CD8-positive, alpha-beta memory T cell (primary cell): ENCODE measurements at regions not wholly inside any gene's neighbourhood (a gene's known extent, or its start where the extent isn't known, plus 50 kb on each side); places are given as distances from the start of the nearest gene placed in this dataset.

Experiments used
- CTCF ChIA-PET: fragments of 350-600 bp; sonication (Branson Sonifier 250); formaldehyde crosslinking; loops from one replicate; lab custom pipeline; 2021; ENCODE audit warnings: antibody characterized with exemption; lab: Charles Lee
- POLR2A ChIA-PET: fragments of 350-600 bp; sonication (Branson Sonifier 250); formaldehyde crosslinking; loops from one replicate; lab custom pipeline; 2021; ENCODE audit warnings: antibody characterized with exemption; lab: Charles Lee
- DNase-seq, 5 donors: peaks; one replicate each; pipeline versions ENCODE4 v3.0.0 to v3.0.0-alpha.2; 2020 to 2022; ENCODE audit warnings: mixed read lengths in 1 of 5
- H3K27ac ChIP-seq: one replicate; pipeline ENCODE4 v1.7.0; 2013; ENCODE audit warnings: low read depth, mild to moderate bottlenecking, low read length, moderate library complexity
- H3K27me3 ChIP-seq: 2 replicates; pipeline ENCODE4 v1.7.0; 2013; ENCODE audit warnings: low read length, mild to moderate bottlenecking; ENCODE audit not compliant: insufficient read depth, poor library complexity, severe bottlenecking
- H3K36me3 ChIP-seq: 2 replicates; pipeline ENCODE4 v1.7.0; 2013; ENCODE audit warnings: mild to moderate bottlenecking, low read length, moderate library complexity; ENCODE audit not compliant: insufficient read depth
- H3K4me1 ChIP-seq: 2 replicates; pipeline ENCODE4 v1.7.0; 2013; ENCODE audit warnings: mild to moderate bottlenecking, low read length, moderate library complexity; ENCODE audit not compliant: insufficient read depth
- H3K4me3 ChIP-seq: 2 replicates; pipeline ENCODE4 v1.7.0; 2013; ENCODE audit warnings: mild to moderate bottlenecking, low read length
- H3K9me3 ChIP-seq: 2 replicates; pipeline ENCODE4 v1.7.0; 2013; ENCODE audit warnings: mild to moderate bottlenecking, low read length
- H3K27ac Mint-ChIP-seq, 8 donors: one replicate each; pipeline ENCODE4 v1.8.0; 2020 to 2021; ENCODE audit warnings: mixed read lengths in 8 of 8, mild to moderate bottlenecking in 6 of 8, inconsistent platforms in 3 of 8, moderate library complexity in 3 of 8
- H3K27me3 Mint-ChIP-seq, 2 donors: one replicate each; pipeline ENCODE4 v1.8.0; 2020 to 2021; ENCODE audit warnings: mixed read lengths in 2 of 2, mild to moderate bottlenecking in 1 of 2, moderate library complexity in 1 of 2
- H3K36me3 Mint-ChIP-seq, 3 donors: one replicate each; pipeline ENCODE4 v1.8.0; 2020 to 2021; ENCODE audit warnings: mixed read lengths in 3 of 3, inconsistent platforms in 1 of 3, mild to moderate bottlenecking in 1 of 3
- H3K4me1 Mint-ChIP-seq, 3 donors: one replicate each; pipeline ENCODE4 v1.8.0; 2020 to 2021; ENCODE audit warnings: mixed read lengths in 3 of 3, inconsistent platforms in 1 of 3, mild to moderate bottlenecking in 1 of 3
- H3K4me3 Mint-ChIP-seq, 7 donors: one replicate each; pipeline ENCODE4 v1.8.0; 2020 to 2021; ENCODE audit warnings: mixed read lengths in 7 of 7, mild to moderate bottlenecking in 6 of 7, moderate library complexity in 4 of 7, inconsistent platforms in 2 of 7
- H3K9me3 Mint-ChIP-seq, 5 donors: one replicate each; pipeline ENCODE4 v1.8.0; 2020 to 2022; ENCODE audit warnings: mixed read lengths in 5 of 5, mild to moderate bottlenecking in 3 of 5, moderate library complexity in 2 of 5, inconsistent platforms in 1 of 5

GRCh38 chr5:164265566-164265965 lies 760.1 kb downstream of the MAT2B start:
- Histone ChIP-seq H3K4me3 (no peak overlapping the region), H3K9me3 (no peaks in the 10 kb centered on the region), H3K36me3 (no peaks in the 10 kb centered on the region), H3K27ac (no peak overlapping the region), H3K27me3 (no peaks in the 10 kb centered on the region), H3K4me1 (no peaks in the 10 kb centered on the region)
- H3K27ac Mint-ChIP-seq, result no peak overlapping the region
- ChIA-PET POLR2A (no interaction called here), CTCF (no interaction called here)
- no peak overlapping the region for H3K4me3 Mint-ChIP-seq
- H3K27me3 Mint-ChIP-seq, result no peaks in the 10 kb centered on the region
- DNase-seq, result no peak
- peaks cover 2 to 39% (median 5%) of the 10 kb centered on the region in 5 donors for H3K9me3 Mint-ChIP-seq
- H3K4me1 Mint-ChIP-seq, result no peaks in the 10 kb centered on the region
- H3K36me3 Mint-ChIP-seq, result no peaks in the 10 kb centered on the region

DNA sequence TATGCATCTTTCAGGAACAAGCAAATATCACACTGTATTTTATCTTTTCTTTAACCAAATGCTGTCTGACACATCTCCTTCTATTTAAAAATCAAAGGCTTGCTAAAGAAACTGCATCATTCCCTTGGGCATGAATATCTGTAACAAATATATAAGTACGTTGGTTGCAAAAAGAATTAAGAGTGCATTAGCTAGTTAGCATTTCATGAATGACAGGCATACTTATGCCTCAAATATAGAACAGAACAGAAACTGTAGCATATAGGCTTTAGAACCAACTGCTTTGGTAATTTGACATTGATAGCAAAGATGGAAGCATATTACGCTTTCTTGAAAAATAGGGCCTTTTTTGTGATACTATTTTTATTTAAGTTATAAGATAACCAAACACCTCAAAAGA lies 761.2 kb downstream of the MAT2B start:
- Mint-ChIP-seq H3K4me1 (no peaks in the 10 kb centered on the region), H3K27ac (no peak overlapping the region), H3K27me3 (no peaks in the 10 kb centered on the region), H3K4me3 (no peak overlapping the region), H3K9me3 (peaks cover 2 to 41% (median 5%) of the 10 kb centered on the region in 5 donors), H3K36me3 (no peaks in the 10 kb centered on the region)
- no peak for DNase-seq
- Histone ChIP-seq H3K4me1 (no peaks in the 10 kb centered on the region), H3K27me3 (no peaks in the 10 kb centered on the region), H3K4me3 (no peak overlapping the region), H3K9me3 (no peaks in the 10 kb centered on the region), H3K36me3 (no peaks in the 10 kb centered on the region), H3K27ac (no peak overlapping the region)
- POLR2A ChIA-PET, result no interaction called here
- CTCF ChIA-PET, result no interaction called here

GRCh38 chr5:164277720-164278119 lies 772.3 kb downstream of the MAT2B start:
- H3K9me3 ChIP-seq, result no peaks in the 10 kb centered on the region
- peaks cover 0 to 24% (median 6%) of the 10 kb centered on the region in 5 donors for H3K9me3 Mint-ChIP-seq
- no peak for DNase-seq
- H3K4me1 Mint-ChIP-seq, result no peaks in the 10 kb centered on the region
- no peak overlapping the region for H3K27ac Mint-ChIP-seq
- ChIA-PET POLR2A (no interaction called here), CTCF (no interaction called here)
- H3K36me3 Mint-ChIP-seq, result no peaks in the 10 kb centered on the region
- no peaks in the 10 kb centered on the region for H3K27me3 ChIP-seq
- no peak overlapping the region for H3K27ac ChIP-seq
- no peak overlapping the region for H3K4me3 ChIP-seq
- no peaks in the 10 kb centered on the region for H3K36me3 ChIP-seq
- H3K4me3 Mint-ChIP-seq, result no peak overlapping the region
- H3K27me3 Mint-ChIP-seq, result no peaks in the 10 kb centered on the region
- no peaks in the 10 kb centered on the region for H3K4me1 ChIP-seq

GRCh38 chr5:164289526-164289925 lies 784.1 kb downstream of the MAT2B start:
- Histone ChIP-seq H3K9me3 (no peaks in the 10 kb centered on the region), H3K4me1 (no peaks in the 10 kb centered on the region), H3K36me3 (no peaks in the 10 kb centered on the region), H3K27me3 (no peaks in the 10 kb centered on the region), H3K4me3 (no peak overlapping the region), H3K27ac (no peak overlapping the region)
- no peaks in the 10 kb centered on the region for H3K36me3 Mint-ChIP-seq
- H3K4me1 Mint-ChIP-seq, result no peaks in the 10 kb centered on the region
- H3K4me3 Mint-ChIP-seq, result no peak overlapping the region
- no peak for DNase-seq
- no peaks in the 10 kb centered on the region for H3K27me3 Mint-ChIP-seq
- H3K27ac Mint-ChIP-seq, result no peak overlapping the region
- ChIA-PET POLR2A (no interaction called here), CTCF (no interaction called here)
- peaks cover 4 to 19% (median 11%) of the 10 kb centered on the region in 5 donors for H3K9me3 Mint-ChIP-seq

- H3K4me1 Mint-ChIP-seq, result no peaks in the 10 kb centered on the region
- H3K27ac ChIP-seq, result no peak overlapping the region
- H3K27ac Mint-ChIP-seq, result no peak overlapping the region
- no peaks in the 10 kb centered on the region for H3K36me3 ChIP-seq
- no peaks in the 10 kb centered on the region for H3K4me1 ChIP-seq
- ChIA-PET CTCF (no interaction called here), POLR2A (no interaction called here)
- H3K27me3 Mint-ChIP-seq, result peaks cover 0 to 2% of the 10 kb centered on the region in 2 donors
- H3K9me3 ChIP-seq, result no peaks in the 10 kb centered on the region
- H3K4me3 Mint-ChIP-seq, result no peak overlapping the region
- H3K9me3 Mint-ChIP-seq, result peaks cover 0 to 9% (median under 1%) of the 10 kb centered on the region in 5 donors
- H3K36me3 Mint-ChIP-seq, result no peaks in the 10 kb centered on the region
- DNase-seq, result no peak
- H3K4me3 ChIP-seq, result no peak overlapping the region
- no peaks in the 10 kb centered on the region for H3K27me3 ChIP-seq
These were observed 791.2 kb downstream of the MAT2B start for GRCh38 chr5:164296603-164297080.

DNA sequence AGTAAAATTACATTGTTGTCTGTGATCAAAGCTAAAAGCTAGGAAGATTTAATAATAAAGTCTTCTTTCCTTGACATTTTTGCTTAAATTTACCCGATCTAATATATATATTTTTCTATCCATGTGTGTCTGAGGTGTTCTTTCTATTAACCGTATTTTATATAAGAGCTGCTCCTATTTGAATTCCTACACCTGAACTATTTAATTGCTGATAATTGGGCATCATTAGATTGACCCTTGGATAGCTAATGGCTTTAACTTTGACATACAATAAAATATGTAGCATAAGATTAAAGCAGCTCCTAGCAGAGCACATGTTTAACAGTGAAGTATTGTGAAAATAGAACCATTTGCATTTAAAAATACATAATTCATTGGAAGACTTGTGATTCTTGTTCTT lies 792.7 kb downstream of the MAT2B start:
- H3K27me3 ChIP-seq, result no peaks in the 10 kb centered on the region
- no peaks in the 10 kb centered on the region for H3K4me1 ChIP-seq
- H3K36me3 ChIP-seq, result no peaks in the 10 kb centered on the region
- H3K4me3 ChIP-seq, result no peak overlapping the region
- Mint-ChIP-seq H3K9me3 (peaks cover 0 to 15% (median 2%) of the 10 kb centered on the region in 5 donors), H3K27ac (no peak overlapping the region), H3K27me3 (peaks cover 0 to 2% of the 10 kb centered on the region in 2 donors), H3K4me3 (no peak overlapping the region), H3K4me1 (no peaks in the 10 kb centered on the region), H3K36me3 (no peaks in the 10 kb centered on the region)
- DNase-seq, result no peak
- H3K9me3 ChIP-seq, result no peaks in the 10 kb centered on the region
- ChIA-PET POLR2A (no interaction called here), CTCF (no interaction called here)
- H3K27ac ChIP-seq, result no peak overlapping the region

DNA sequence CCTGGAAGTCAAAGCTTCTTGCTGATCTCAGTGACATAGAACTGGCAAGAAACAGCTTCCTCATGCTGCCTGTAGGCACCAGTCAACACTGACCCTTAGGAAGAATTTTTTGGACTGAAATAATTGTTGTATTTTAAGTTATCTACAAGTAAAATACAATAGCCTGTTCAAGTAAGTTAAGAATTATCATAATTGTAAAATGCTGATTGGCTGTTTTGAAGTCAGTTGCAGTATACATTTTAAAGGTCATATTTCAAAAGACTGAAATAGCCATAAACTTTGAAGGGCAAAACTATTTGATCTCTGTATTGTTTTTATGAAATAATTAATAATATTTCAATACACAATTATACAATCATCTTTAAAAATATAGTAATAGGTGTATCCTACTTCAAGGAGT lies 794.9 kb downstream of the MAT2B start:
- peaks cover 0 to 2% of the 10 kb centered on the region in 2 donors for H3K27me3 Mint-ChIP-seq
- no peak overlapping the region for H3K27ac Mint-ChIP-seq
- no peaks in the 10 kb centered on the region for H3K4me1 Mint-ChIP-seq
- no peak overlapping the region for H3K4me3 ChIP-seq
- no peaks in the 10 kb centered on the region for H3K9me3 ChIP-seq
- ChIA-PET CTCF (no interaction called here), POLR2A (no interaction called here)
- no peak for DNase-seq
- no peak overlapping the region for H3K27ac ChIP-seq
- no peaks in the 10 kb centered on the region for H3K36me3 Mint-ChIP-seq
- no peaks in the 10 kb centered on the region for H3K4me1 ChIP-seq
- H3K27me3 ChIP-seq, result no peaks in the 10 kb centered on the region
- H3K4me3 Mint-ChIP-seq, result no peak overlapping the region
- peaks cover 0 to 14% (median 3%) of the 10 kb centered on the region in 5 donors for H3K9me3 Mint-ChIP-seq
- H3K36me3 ChIP-seq, result no peaks in the 10 kb centered on the region

- H3K9me3 ChIP-seq, result no peaks in the 10 kb centered on the region
- no peaks in the 10 kb centered on the region for H3K4me1 ChIP-seq
- H3K27me3 Mint-ChIP-seq, result peaks cover 0 to under 1% of the 10 kb centered on the region in 2 donors
- no peak overlapping the region for H3K27ac Mint-ChIP-seq
- H3K27ac ChIP-seq, result no peak overlapping the region
- ChIA-PET CTCF (no interaction called here), POLR2A (no interaction called here)
- H3K36me3 Mint-ChIP-seq, result no peaks in the 10 kb centered on the region
- no peak overlapping the region for H3K4me3 Mint-ChIP-seq
- DNase-seq, result no peak
- no peaks in the 10 kb centered on the region for H3K27me3 ChIP-seq
- H3K4me1 Mint-ChIP-seq, result no peaks in the 10 kb centered on the region
- H3K4me3 ChIP-seq, result no peak overlapping the region
- H3K36me3 ChIP-seq, result no peaks in the 10 kb centered on the region
- H3K9me3 Mint-ChIP-seq, result peaks cover 0 to 20% (median 3%) of the 10 kb centered on the region in 5 donors
These were observed 795.7 kb downstream of the MAT2B start for GRCh38 chr5:164301136-164301535.

GRCh38 chr5:164301708-164302107 lies 796.3 kb downstream of the MAT2B start:
- Mint-ChIP-seq H3K4me1 (no peaks in the 10 kb centered on the region), H3K36me3 (no peaks in the 10 kb centered on the region), H3K4me3 (no peak overlapping the region), H3K27ac (no peak overlapping the region), H3K27me3 (no peaks in the 10 kb centered on the region), H3K9me3 (peaks cover 2 to 24% (median 3%) of the 10 kb centered on the region in 5 donors)
- Histone ChIP-seq H3K27ac (no peak overlapping the region), H3K4me1 (no peaks in the 10 kb centered on the region), H3K27me3 (no peaks in the 10 kb centered on the region), H3K4me3 (no peak overlapping the region), H3K9me3 (no peaks in the 10 kb centered on the region), H3K36me3 (no peaks in the 10 kb centered on the region)
- ChIA-PET CTCF (no interaction called here), POLR2A (no interaction called here)
- DNase-seq, result no peak
